A673 (cell line): ENCODE measurements at regions not wholly inside any gene's neighbourhood (a gene's known extent, or its start where the extent isn't known, plus 50 kb on each side); places are given as distances from the start of the nearest gene placed in this dataset.

Experiments used
- BruUV-seq: library from RNA; stranded (reverse); fragments of 400-500 nt; replicated peaks from 2 replicates; lab custom pipeline; 2021; lab: Mats Ljungman, UMichigan
- CTCF ChIA-PET: fragments of 300-600 bp; sonication (Branson Sonifier 250); formaldehyde crosslinking; loops from one replicate; lab custom pipeline; 2022; ENCODE audit warnings: antibody characterized with exemption; lab: Charles Lee
- POLR2A ChIA-PET: fragments of 300-600 bp; sonication (Branson Sonifier 250); formaldehyde crosslinking; loops from one replicate; lab custom pipeline; 2022; ENCODE audit warnings: antibody characterized with exemption; ENCODE audit not compliant: low non-redundant PET; lab: Charles Lee
- DNase-seq: peaks from one replicate; pipeline ENCODE4 v3.0.0-alpha.2; 2015; ENCODE audit warnings: low spot score
- H3K27ac ChIP-seq: fragments of 200-600 bp; sonication (generic); 2 replicates; pipeline ENCODE4 v1.5.1; 2016; ENCODE audit warnings: mixed run types, low read depth, mild to moderate bottlenecking, mixed read lengths, antibody characterized with exemption, low read length; ENCODE audit not compliant: poor library complexity, severe bottlenecking
- H3K27me3 ChIP-seq: fragments of 200-600 bp; sonication (generic); replicated peaks from 2 replicates; pipeline ENCODE4 v1.6.1; 2017; ENCODE audit warnings: mixed run types, low read depth, mild to moderate bottlenecking, mixed read lengths, antibody characterized with exemption, low read length; ENCODE audit not compliant: insufficient read depth, poor library complexity
- H3K36me3 ChIP-seq: fragments of 200-600 bp; sonication (generic); 2 replicates; pipeline ENCODE4 v1.6.1; 2016; ENCODE audit warnings: mixed run types, mild to moderate bottlenecking, mixed read lengths, antibody characterized with exemption, low read length; ENCODE audit not compliant: insufficient read depth, poor library complexity, severe bottlenecking
- H3K4me1 ChIP-seq: fragments of 200-600 bp; sonication (generic); 2 replicates; pipeline ENCODE4 v1.6.1; 2017; ENCODE audit warnings: mixed run types, mild to moderate bottlenecking, mixed read lengths, antibody characterized with exemption, low read length; ENCODE audit not compliant: insufficient read depth, poor library complexity, severe bottlenecking
- H3K4me3 ChIP-seq: fragments of 200-600 bp; sonication (generic); 2 replicates; pipeline ENCODE4 v1.5.1; 2016; ENCODE audit warnings: low read depth, mixed run types, mild to moderate bottlenecking, mixed read lengths, low read length; ENCODE audit not compliant: poor library complexity, severe bottlenecking
- H3K9me3 ChIP-seq: fragments of 200-600 bp; sonication (generic); 2 replicates; pipeline ENCODE4 v1.6.1; 2016; ENCODE audit warnings: mixed run types, low read depth, mild to moderate bottlenecking, mixed read lengths, antibody characterized with exemption, low read length; ENCODE audit not compliant: poor library complexity, severe bottlenecking
- EZH2 ChIP-seq: fragments of 200-600 bp; sonication (generic); IDR thresholded peaks from 2 replicates; pipeline ENCODE4 v1.6.1; 2017; ENCODE audit warnings: borderline replicate concordance, low read depth, mild to moderate bottlenecking, mixed read lengths, antibody characterized with exemption, low read length; ENCODE audit not compliant: poor library complexity, severe bottlenecking
- intact Hi-C: fragments of 100-400 bp; cut with micrococcal nuclease; formaldehyde crosslinking; loops from one replicate; pipeline ENCODE4 v1.10.0; 2022; ENCODE audit not compliant: unreplicated experiment
- TF ChIP-seq, protein P1 (sequence below): fragments of 300-800, 200-600 bp; sonication (generic); conservative IDR thresholded peaks from 2 replicates; pipeline ENCODE4 v1.5.1; 2017; ENCODE audit warnings: low read depth, mild to moderate bottlenecking, antibody characterized with exemption, low read length, moderate library complexity, mixed read lengths

DNA sequence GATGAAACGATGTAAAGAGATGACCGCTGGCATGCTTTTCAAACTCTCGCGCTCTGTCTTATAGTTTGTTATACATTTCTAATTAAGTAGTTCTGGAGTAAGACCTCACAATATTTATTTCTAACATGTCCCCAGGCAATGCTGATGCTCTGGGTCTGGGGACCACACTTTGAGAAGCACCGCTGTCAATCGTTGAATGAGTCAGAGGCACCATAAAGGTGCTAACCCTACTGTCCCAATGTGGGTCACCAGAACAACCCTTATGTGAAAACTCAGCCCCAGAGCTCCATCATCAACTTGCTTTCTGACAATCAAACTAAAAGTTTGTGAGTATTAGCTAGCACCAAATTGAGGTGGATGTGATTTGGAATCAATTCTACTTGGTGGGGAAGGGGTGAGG lies 284.1 kb upstream of the PRKCQ start:
- no peak for DNase-seq
- H3K9me3 ChIP-seq, result no peaks in the 10 kb centered on the region
- no peak for TF ChIP-seq EZH2
- TF ChIP-seq, protein P1, sequence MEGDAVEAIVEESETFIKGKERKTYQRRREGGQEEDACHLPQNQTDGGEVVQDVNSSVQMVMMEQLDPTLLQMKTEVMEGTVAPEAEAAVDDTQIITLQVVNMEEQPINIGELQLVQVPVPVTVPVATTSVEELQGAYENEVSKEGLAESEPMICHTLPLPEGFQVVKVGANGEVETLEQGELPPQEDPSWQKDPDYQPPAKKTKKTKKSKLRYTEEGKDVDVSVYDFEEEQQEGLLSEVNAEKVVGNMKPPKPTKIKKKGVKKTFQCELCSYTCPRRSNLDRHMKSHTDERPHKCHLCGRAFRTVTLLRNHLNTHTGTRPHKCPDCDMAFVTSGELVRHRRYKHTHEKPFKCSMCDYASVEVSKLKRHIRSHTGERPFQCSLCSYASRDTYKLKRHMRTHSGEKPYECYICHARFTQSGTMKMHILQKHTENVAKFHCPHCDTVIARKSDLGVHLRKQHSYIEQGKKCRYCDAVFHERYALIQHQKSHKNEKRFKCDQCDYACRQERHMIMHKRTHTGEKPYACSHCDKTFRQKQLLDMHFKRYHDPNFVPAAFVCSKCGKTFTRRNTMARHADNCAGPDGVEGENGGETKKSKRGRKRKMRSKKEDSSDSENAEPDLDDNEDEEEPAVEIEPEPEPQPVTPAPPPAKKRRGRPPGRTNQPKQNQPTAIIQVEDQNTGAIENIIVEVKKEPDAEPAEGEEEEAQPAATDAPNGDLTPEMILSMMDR, result no peak
- no peak overlapping the region for H3K27ac ChIP-seq
- ChIA-PET POLR2A (no interaction called here), CTCF (no interaction called here)
- H3K4me1 ChIP-seq, result no peaks in the 10 kb centered on the region
- no TSS peak for BruUV-seq
- intact Hi-C loops, result no loop called here
- H3K4me3 ChIP-seq, result no peak overlapping the region
- H3K36me3 ChIP-seq, result no peaks in the 10 kb centered on the region
- peaks cover 36% of the 10 kb centered on the region for H3K27me3 ChIP-seq

DNA sequence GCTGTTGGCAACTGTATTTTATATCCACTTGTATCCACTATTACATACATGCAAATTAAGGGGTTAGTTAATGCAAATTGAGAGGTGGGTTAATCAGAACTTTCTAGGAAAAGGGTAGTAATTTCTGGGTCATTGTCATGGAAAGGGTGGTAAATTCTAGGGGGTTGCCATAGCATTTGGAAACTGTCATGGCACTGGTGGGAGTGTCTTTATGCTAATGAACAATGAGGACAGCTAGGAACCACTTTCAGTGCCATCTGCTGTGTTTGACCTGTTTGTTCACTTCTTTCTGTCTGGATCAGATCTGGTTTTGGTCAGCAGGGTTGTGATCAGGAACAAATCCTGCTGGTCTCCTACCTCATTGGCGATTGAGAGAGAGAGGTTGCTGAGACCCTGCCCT lies 283.3 kb upstream of the PRKCQ start:
- intact Hi-C loops, result no loop called here
- H3K9me3 ChIP-seq, result no peaks in the 10 kb centered on the region
- CTCF ChIA-PET, result no interaction called here
- no peak overlapping the region for H3K4me3 ChIP-seq
- DNase-seq, result no peak
- POLR2A ChIA-PET, result no interaction called here
- no peaks in the 10 kb centered on the region for H3K4me1 ChIP-seq
- no peak for TF ChIP-seq EZH2
- TF ChIP-seq, protein P1, result no peak
- no TSS peak for BruUV-seq
- no peak overlapping the region for H3K27ac ChIP-seq
- H3K36me3 ChIP-seq, result no peaks in the 10 kb centered on the region
- peaks cover 29% of the 10 kb centered on the region for H3K27me3 ChIP-seq

DNA sequence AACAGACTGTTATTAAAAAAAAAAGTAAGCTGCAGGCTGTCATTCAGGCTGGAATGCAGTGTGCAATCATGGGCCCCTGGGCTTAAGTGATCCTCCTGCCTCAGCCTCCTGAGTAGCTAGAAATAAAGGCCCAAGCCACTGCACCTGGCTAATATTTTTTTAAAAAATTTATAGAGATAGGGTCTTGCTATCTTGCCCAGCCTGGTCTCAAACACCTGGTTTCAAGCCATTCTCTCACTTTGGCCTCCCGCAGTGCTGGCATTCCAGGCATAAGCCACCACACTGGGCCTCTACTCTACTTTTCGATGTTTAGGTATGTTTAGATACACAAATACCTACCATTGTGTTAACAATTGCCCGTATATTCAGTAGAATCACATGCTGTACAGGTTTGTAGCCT lies 270.4 kb upstream of the PRKCQ start:
- H3K9me3 ChIP-seq, result no peaks in the 10 kb centered on the region
- H3K27me3 ChIP-seq, result peaks cover 36% of the 10 kb centered on the region
- intact Hi-C loops, result no loop called here
- no peaks in the 10 kb centered on the region for H3K4me1 ChIP-seq
- CTCF ChIA-PET, result no interaction called here
- TF ChIP-seq, protein P1, result no peak
- TF ChIP-seq EZH2, result no peak
- no peak for DNase-seq
- no peaks in the 10 kb centered on the region for H3K36me3 ChIP-seq
- no TSS peak for BruUV-seq
- H3K27ac ChIP-seq, result no peak overlapping the region
- POLR2A ChIA-PET, result no interaction called here
- H3K4me3 ChIP-seq, result no peak overlapping the region
